ENCODE measurements at regions not wholly inside any gene's neighbourhood (a gene's known extent, or its start where the extent isn't known, plus 50 kb on each side); places are given as distances from the start of the nearest gene placed in this dataset.

- TF ChIP-seq ZNF674 (CRISPR knock-in tag; IDR thresholded peaks at IDR 0.05; ENCODE audit: low read depth) (no peak), ZNF317 (CRISPR knock-in tag; IDR thresholded peaks at IDR 0.05) (no peak), NFE2 (CRISPR knock-in tag; IDR thresholded peaks at IDR 0.05) (no peak), ZNF597 (CRISPR knock-in tag; IDR thresholded peaks at IDR 0.05) (no peak), NR2F1 (CRISPR knock-in tag; IDR thresholded peaks at IDR 0.05) (peak in 1 of 2 experiments; percentile 70; a peak in 2 of 4 replicates), ZSCAN29 (CRISPR knock-in tag; conservative IDR thresholded peaks at IDR 0.05) (peak; percentile 52; the same call in 1 of the 2 replicates), TFDP2 (CRISPR knock-in tag; IDR thresholded peaks at IDR 0.05) (no peak), SRSF4 (IDR thresholded peaks at IDR 0.05; ENCODE audit: low read depth, low read length, poor library complexity, severe bottlenecking) (no peak), ZNF546 (CRISPR knock-in tag; conservative IDR thresholded peaks at IDR 0.05) (no peak), TRIM24 (CRISPR knock-in tag; IDR thresholded peaks at IDR 0.05) (no peak), ZNF160 (CRISPR knock-in tag; IDR thresholded peaks at IDR 0.05) (no peak), ZNF737 (CRISPR knock-in tag; IDR thresholded peaks at IDR 0.05; ENCODE audit: borderline replicate concordance) (no peak), NFYC (CRISPR knock-in tag; IDR thresholded peaks at IDR 0.05) (no peak), MAZ (IDR thresholded peaks at IDR 0.05; ENCODE audit: borderline replicate concordance, low read depth, low read length) (0 out of 2 replicates have a peak, but pooled peaks have one; percentile 15), MAZ (CRISPR knock-in tag; IDR thresholded peaks at IDR 0.05; ENCODE audit: low read depth) (no peak), TCF12 (IDR thresholded peaks at IDR 0.05) (no peak), TCF12 (CRISPR knock-in tag; IDR thresholded peaks at IDR 0.05) (peak; percentile 76), SOX5 (CRISPR knock-in tag; IDR thresholded peaks at IDR 0.05; ENCODE audit: borderline replicate concordance) (peak; percentile 99), RELA (CRISPR knock-in tag; IDR thresholded peaks at IDR 0.05) (no peak), SMARCE1 (IDR thresholded peaks at IDR 0.05; ENCODE audit: borderline replicate concordance) (no peak), RERE (CRISPR knock-in tag; IDR thresholded peaks at IDR 0.05; ENCODE audit: low read depth) (peak; percentile 97), ZNF207 (IDR thresholded peaks at IDR 0.05; ENCODE audit: borderline replicate concordance) (no peak), ZNF33B (CRISPR knock-in tag; IDR thresholded peaks at IDR 0.05) (no peak)
Observed at GRCh38 chr14:65226824-65227604, 124.7 kb upstream of the MAX start (continued).
